CD4-positive, alpha-beta T cell (primary cell): ENCODE measurements at regions not wholly inside any gene's neighbourhood (a gene's known extent, or its start where the extent isn't known, plus 50 kb on each side); places are given as distances from the start of the nearest gene placed in this dataset.
"Not testable (repeated sequence)": the region's sequence is repeated elsewhere in the genome, so short reads cannot be mapped to it uniquely, and the experiment has no call there.

Experiments
- ATAC-seq: fragments of 200-7000 bp; cut with Tn5 transposase; one replicate; pipeline ENCODE4 v1.10.0; 2022; ENCODE audit warnings: mild to moderate bottlenecking; ENCODE audit not compliant: poor library complexity
- CTCF ChIA-PET: fragments of 350-600 bp; sonication (Branson Sonifier 250); formaldehyde crosslinking; loops from one replicate; lab custom pipeline; 2021; ENCODE audit warnings: antibody characterized with exemption, inconsistent platforms; lab: Charles Lee
- POLR2A ChIA-PET: fragments of 350-600 bp; sonication (Branson Sonifier 250); formaldehyde crosslinking; loops from one replicate; lab custom pipeline; 2021; ENCODE audit warnings: antibody characterized with exemption, inconsistent platforms; lab: Charles Lee
- DNase-seq, 14 experiments: peaks; one replicate each; pipeline ENCODE4 v3.0.0-alpha.2; 2013 to 2020; ENCODE audit warnings: mixed read lengths in 2 of 14
- H3K27ac ChIP-seq, 2 donors: one replicate each; pipeline versions ENCODE4 v1.5.1 to v1.7.0; 2013; ENCODE audit warnings: low read length in 2 of 2, low read depth in 1 of 2, mild to moderate bottlenecking in 1 of 2
- H3K27me3 ChIP-seq, 2 experiments: 1 replicate in 1 of 2; 2 replicates in 1 of 2; pipeline versions ENCODE4 v1.6.1 to v1.7.0; 2013; ENCODE audit warnings: low read length in 2 of 2, control low read depth in 1 of 2, mild to moderate bottlenecking in 1 of 2, moderate library complexity in 1 of 2; ENCODE audit not compliant: insufficient read depth in 2 of 2, control insufficient read depth in 1 of 2
- H3K36me3 ChIP-seq: one replicate; pipeline ENCODE4 v1.6.1; 2013; ENCODE audit warnings: low read length, control low read depth; ENCODE audit not compliant: insufficient read depth
- H3K4me1 ChIP-seq: one replicate; pipeline ENCODE4 v1.6.1; 2013; ENCODE audit warnings: low read length, control low read depth; ENCODE audit not compliant: insufficient read depth
- H3K4me3 ChIP-seq: one replicate; pipeline ENCODE4 v1.5.1; 2013; ENCODE audit warnings: mild to moderate bottlenecking, low read length, moderate library complexity
- H3K9me3 ChIP-seq, 2 experiments: 1 replicate in 1 of 2; 2 replicates in 1 of 2; pipeline versions ENCODE4 v1.6.1 to v1.7.0; 2013; ENCODE audit warnings: low read length in 2 of 2, mild to moderate bottlenecking in 2 of 2, control low read depth in 1 of 2, moderate library complexity in 1 of 2; ENCODE audit not compliant: control insufficient read depth in 1 of 2, insufficient read depth in 1 of 2
- H3K27ac Mint-ChIP-seq: one replicate; pipeline ENCODE4 v1.8.0; 2020; ENCODE audit warnings: mixed read lengths
- H3K27me3 Mint-ChIP-seq: one replicate; pipeline ENCODE4 v1.8.0; 2021; ENCODE audit warnings: mixed read lengths
- H3K36me3 Mint-ChIP-seq: one replicate; pipeline ENCODE4 v1.8.0; 2021; ENCODE audit warnings: low read depth, mixed read lengths
- H3K4me1 Mint-ChIP-seq: one replicate; pipeline ENCODE4 v1.8.0; 2021; ENCODE audit warnings: low read depth, mixed read lengths
- H3K4me3 Mint-ChIP-seq: one replicate; pipeline ENCODE4 v1.8.0; 2020; ENCODE audit warnings: mild to moderate bottlenecking, mixed read lengths
- H3K9me3 Mint-ChIP-seq: one replicate; pipeline ENCODE4 v1.8.0; 2020; ENCODE audit warnings: mixed read lengths
- intact Hi-C, 2 experiments: fragments of 100-400 bp; cut with DNase I in 1 of 2; cut with micrococcal nuclease in 1 of 2; formaldehyde crosslinking; loops; one replicate each; pipeline versions ENCODE4 v1.15.1 to v1.9.0; 2023 to 2025; cut with DNase I, micrococcal nuclease
- TF ChIP-seq, protein P1 (sequence below): fragments of 200-600 bp; IDR thresholded peaks from one replicate; pipeline ENCODE4 v1.8.0; 2022; ENCODE audit warnings: antibody characterized with exemption, mild to moderate bottlenecking

DNA sequence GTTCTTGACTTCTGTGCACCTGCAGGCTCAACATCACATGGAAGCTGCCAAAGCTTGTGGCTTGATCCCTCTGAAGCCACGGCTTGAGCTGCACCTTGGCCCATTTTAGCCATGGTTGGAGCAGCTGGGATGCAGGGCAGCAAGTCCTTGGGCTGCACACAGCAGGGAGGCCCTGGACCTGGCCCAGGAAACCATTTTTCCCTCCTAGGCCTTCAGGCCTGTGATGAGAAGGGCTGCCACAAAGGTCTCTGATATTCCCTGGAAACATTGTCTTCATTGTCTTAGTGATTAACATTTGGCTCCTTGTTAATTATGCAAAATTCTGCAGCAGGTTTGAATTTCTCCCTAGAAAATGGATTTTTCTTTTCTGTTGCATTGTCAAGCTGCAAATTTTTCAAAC is 394.1 kb upstream of the FAR2 start:
- CTCF ChIA-PET = no interaction called here
- DNase-seq (no peak), ATAC-seq (no peak)
- no peaks in the 10 kb centered on the region for H3K36me3 Mint-ChIP-seq
- TF ChIP-seq, protein P1, sequence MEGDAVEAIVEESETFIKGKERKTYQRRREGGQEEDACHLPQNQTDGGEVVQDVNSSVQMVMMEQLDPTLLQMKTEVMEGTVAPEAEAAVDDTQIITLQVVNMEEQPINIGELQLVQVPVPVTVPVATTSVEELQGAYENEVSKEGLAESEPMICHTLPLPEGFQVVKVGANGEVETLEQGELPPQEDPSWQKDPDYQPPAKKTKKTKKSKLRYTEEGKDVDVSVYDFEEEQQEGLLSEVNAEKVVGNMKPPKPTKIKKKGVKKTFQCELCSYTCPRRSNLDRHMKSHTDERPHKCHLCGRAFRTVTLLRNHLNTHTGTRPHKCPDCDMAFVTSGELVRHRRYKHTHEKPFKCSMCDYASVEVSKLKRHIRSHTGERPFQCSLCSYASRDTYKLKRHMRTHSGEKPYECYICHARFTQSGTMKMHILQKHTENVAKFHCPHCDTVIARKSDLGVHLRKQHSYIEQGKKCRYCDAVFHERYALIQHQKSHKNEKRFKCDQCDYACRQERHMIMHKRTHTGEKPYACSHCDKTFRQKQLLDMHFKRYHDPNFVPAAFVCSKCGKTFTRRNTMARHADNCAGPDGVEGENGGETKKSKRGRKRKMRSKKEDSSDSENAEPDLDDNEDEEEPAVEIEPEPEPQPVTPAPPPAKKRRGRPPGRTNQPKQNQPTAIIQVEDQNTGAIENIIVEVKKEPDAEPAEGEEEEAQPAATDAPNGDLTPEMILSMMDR = no peak
- H3K9me3 Mint-ChIP-seq = peaks cover 12% of the 10 kb centered on the region
- Histone ChIP-seq H3K27me3 (no peaks in the 10 kb centered on the region), H3K27ac (no peak overlapping the region), H3K4me3 (no peak overlapping the region), H3K4me1 (no peaks in the 10 kb centered on the region), H3K9me3 (peaks cover 0 to 4% of the 10 kb centered on the region in 2 experiments), H3K36me3 (no peaks in the 10 kb centered on the region)
- no peaks in the 10 kb centered on the region for H3K27me3 Mint-ChIP-seq
- intact Hi-C loops = no loop called here
- POLR2A ChIA-PET = no interaction called here
- H3K4me3 Mint-ChIP-seq = no peak overlapping the region
- H3K27ac Mint-ChIP-seq = no peak overlapping the region
- no peaks in the 10 kb centered on the region for H3K4me1 Mint-ChIP-seq

DNA sequence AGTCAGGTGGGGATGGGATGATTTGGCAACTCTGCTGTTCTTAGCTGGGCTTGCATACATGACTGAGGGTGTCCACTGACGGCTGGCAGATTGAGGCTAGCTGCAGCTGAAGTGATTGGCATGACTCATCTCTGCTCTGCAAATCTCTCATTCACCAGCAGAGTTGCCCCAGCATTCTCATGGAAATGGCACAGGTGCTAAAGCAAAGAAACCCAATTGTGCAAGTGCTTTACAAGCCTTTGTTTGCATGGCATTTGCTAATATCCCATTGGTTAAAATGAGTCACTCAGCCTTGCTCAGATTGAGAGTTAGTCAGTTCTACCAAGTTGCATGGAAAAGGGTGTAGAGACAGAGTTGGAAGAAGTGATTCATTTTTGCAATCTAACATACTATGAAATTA is 389.7 kb upstream of the FAR2 start:
- DNase-seq = no peak
- ATAC-seq = no peak
- Histone ChIP-seq H3K36me3 (no peaks in the 10 kb centered on the region), H3K9me3 (peaks cover 0 to 4% of the 10 kb centered on the region in 2 experiments), H3K4me3 (no peak overlapping the region), H3K4me1 (no peaks in the 10 kb centered on the region), H3K27me3 (no peaks in the 10 kb centered on the region), H3K27ac (no peak overlapping the region)
- ChIA-PET POLR2A (no interaction called here), CTCF (no interaction called here)
- intact Hi-C loops = no loop called here
- TF ChIP-seq, protein P1 = no peak
- Mint-ChIP-seq H3K27me3 (no peaks in the 10 kb centered on the region), H3K36me3 (no peaks in the 10 kb centered on the region), H3K4me1 (no peaks in the 10 kb centered on the region), H3K4me3 (no peak overlapping the region), H3K27ac (no peak overlapping the region), H3K9me3 (peaks cover 10% of the 10 kb centered on the region)

DNA sequence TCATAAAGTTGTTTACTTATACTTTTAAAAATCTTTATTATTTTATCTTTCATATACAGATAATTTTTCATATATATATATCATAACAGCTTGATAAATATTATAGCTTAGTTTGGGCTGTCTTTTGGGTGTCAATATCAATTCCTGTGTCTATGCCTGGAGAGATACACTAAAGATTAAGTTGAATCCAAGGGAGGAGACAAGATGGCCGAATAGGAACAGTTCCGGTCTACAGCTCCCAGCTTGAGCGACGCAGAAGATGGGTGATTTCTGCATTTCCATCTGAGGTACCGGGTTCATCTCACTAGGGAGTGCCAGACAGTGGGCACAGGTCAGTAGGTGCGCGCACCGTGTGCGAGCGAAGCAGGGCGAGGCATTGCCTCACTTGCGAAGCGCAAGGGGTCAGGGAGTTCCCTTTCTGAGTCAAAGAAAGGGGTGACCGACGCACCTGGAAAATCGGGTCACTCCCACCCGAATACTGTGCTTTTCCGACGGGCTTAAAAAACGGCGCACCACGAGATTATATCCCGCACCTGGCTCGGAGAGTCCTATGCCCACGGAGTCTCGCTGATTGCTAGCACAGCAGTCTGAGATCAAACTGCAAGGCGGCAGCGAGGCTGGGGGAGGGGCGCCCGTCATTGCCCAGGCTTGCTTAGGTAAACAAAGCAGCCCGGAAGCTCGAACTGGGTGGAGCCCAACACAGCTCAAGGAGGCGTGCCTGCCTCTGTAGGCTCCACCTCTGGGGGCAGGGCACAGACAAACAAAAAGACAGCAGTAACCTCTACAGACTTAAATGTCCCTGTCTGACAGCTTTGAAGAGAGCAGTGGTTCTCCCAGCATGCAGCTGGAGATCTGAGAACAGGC is 388.8 kb upstream of the FAR2 start:
- H3K9me3 Mint-ChIP-seq, CTCF ChIA-PET, H3K36me3 ChIP-seq, H3K27me3 Mint-ChIP-seq, H3K36me3 Mint-ChIP-seq, H3K27ac Mint-ChIP-seq, H3K4me3 Mint-ChIP-seq, H3K4me1 Mint-ChIP-seq, H3K4me1 ChIP-seq, POLR2A ChIA-PET, H3K4me3 ChIP-seq, intact Hi-C loops, ATAC-seq, H3K9me3 ChIP-seq, DNase-seq, H3K27ac ChIP-seq, H3K27me3 ChIP-seq: not testable (repeated sequence)

DNA sequence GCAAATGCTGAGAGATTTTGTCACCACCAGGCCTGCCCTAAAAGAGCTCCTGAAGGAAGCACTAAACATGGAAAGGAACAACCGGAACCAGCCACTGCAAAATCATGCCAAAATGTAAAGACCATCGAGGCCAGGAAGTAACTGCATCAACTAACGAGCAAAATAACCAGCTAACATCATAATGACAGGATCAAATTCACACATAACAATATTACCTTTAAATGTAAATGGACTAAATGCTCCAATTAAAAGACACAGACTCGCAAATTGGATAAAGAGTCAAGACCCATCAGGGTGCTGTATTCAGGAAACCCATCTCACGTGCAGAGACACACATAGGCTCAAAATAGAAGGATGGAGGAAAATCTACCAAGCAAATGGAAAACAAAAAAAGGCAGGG is 387.2 kb upstream of the FAR2 start:
- H3K36me3 ChIP-seq, intact Hi-C loops, H3K27me3 ChIP-seq, CTCF ChIA-PET, H3K36me3 Mint-ChIP-seq, H3K27me3 Mint-ChIP-seq, POLR2A ChIA-PET, H3K27ac ChIP-seq, H3K4me3 ChIP-seq, H3K4me3 Mint-ChIP-seq, H3K4me1 Mint-ChIP-seq, H3K4me1 ChIP-seq, DNase-seq, H3K9me3 ChIP-seq, H3K9me3 Mint-ChIP-seq, ATAC-seq, H3K27ac Mint-ChIP-seq: not testable (repeated sequence)
